ENCODE measurements at regions not wholly inside any gene's neighbourhood (a gene's known extent, or its start where the extent isn't known, plus 50 kb on each side); places are given as distances from the start of the nearest gene placed in this dataset.

DNA sequence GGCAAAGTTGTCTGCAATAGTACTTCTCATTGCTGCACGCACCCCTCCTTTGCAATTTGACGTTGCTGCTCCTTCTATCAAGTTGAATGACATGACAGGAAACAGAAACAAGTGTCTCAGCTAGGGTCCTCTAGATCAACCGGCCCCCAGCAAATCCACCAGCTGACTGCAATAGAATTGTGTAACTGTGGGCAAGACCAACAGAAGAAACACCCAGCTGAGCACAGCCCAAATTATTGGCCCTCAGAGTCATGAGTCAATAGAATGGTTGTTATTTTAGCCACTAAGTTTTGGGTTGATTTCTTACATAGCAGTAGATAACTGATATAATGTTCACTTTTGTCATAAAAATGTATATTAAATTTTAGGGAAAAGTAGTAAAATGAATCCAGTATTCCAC lies 202.7 kb downstream of the MAFB start:
- DNase-seq, result no peak

GRCh38 chr20:40481743-40482458 lies 207.1 kb downstream of the MAFB start:
- no peak for DNase-seq

- no peak for DNase-seq
Measured at GRCh38 chr20:40481337-40481736, 207.7 kb downstream of the MAFB start.

DNA sequence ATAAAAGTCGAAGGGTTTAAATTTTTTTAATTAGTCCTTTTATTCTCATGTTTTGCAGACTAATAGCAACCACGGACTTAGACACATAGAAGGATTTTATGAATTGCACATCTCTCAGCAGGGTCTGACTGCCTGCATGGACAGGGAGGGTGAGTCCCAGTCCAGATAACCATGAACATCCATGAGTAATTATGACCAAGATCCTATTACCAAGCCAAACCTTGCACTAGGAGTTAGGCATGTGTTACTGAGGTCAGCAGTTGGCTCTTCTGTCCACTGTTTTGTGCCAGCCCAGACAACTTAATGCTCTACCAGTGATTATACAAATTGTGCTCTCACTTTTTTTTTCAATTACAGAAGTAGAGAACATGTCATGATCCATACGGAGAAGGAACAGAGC lies 211.2 kb downstream of the MAFB start:
- DNase-seq, result no peak

- DNase-seq, result no peak
Measured at GRCh38 chr20:40476461-40476860, 212.6 kb downstream of the MAFB start.

- no peak for DNase-seq
Measured at GRCh38 chr20:40472905-40473304, 216.1 kb downstream of the MAFB start.

GRCh38 chr20:40471261-40471629 lies 217.8 kb downstream of the MAFB start:
- DNase-seq, result no peak

DNA sequence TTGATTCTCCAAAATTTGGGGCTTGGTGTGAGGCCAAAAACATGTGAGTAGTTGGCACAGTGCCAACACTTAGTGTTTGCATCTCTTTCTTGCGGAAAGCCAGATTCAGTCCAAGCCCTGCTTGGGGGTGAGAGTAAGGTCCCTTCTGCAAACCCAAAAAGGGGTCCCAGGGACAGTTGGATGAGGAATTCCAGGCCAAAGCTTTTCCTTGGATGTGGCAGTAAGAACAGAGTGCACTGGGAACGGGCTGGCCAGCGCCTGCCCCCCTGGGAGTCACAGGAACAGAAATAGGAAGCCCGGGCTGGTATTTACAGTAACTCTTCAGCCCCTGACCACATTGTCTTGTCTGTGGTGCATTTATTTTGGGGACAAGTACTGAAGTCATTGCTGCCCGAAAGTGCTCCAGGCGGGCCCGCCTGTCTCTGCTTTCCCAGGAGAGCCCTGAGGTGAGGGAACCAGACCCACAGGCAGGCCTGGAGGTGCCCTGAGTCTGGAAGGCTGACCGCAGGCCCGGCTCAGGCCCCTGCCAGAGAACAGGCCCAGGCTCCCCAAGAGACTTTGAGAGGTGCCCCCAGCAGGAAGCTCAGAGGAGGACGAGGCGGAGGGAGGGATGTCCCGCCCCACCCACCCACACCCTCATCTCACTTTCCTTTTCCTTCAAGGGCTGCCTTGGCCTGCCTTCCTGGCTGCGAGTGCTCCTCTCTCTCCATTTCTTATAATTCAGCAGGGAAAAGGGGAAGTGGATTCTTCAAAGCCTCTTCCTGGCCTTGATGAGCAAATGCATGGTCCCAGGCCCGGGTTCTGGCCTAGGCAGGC lies 218.4 kb downstream of the MAFB start:
- no peak for DNase-seq

- no peak for DNase-seq
Measured at GRCh38 chr20:40468759-40469158, 220.3 kb downstream of the MAFB start.

DNA sequence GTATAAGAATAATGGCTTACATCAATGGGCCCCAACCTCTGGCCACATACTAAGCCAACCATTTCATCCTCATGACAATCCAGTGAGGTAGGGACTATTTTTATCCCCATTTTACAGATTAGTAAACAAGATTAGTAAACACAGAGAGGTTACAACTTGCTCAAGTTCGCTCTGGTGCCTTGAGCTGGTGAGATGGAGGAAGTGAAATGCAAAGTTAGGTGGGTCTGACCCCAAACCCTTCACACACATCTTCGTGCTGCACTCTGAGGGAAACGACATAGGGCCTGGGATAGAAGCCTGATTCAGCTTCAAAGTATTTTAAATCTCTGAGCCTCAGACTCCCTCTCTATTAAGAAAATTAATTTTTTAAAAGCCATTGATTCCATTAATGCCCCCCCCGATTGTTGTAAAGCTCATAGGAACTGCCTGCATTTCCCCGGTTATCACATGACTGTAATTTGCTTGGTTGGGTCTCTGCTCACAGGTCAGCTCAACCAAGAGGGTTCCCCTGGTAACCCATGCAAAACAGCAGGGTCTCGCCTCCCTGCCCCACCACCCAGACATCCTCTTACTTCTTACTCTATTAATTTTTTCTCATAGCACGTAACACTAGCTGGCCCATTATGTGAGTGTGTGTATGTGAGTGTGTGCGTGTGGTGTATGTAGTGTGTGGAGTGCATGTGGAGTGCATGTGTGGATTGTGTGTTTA lies 221.2 kb downstream of the MAFB start:
- DNase-seq, result no peak

DNA sequence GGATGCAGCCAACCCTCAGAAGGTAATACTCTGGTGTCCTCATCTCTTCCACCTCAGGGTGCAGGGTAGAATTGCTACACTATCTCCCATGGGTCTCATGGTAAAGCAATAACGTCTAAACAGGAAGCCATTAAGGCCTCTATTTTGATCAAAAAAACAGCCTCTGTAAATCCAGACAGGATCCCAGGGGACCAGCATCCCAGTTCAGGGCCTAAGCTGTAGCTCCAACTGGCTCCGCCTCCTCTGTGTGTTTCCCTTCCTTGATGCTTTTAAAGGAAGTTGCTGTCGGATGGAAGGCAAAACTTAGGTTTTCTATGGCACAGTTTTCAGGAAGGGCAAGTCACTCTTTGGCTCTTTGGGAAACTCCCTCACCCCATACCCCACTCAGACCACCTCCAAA lies 222.0 kb downstream of the MAFB start:
- no peak for DNase-seq

- DNase-seq, result no peak
Measured at GRCh38 chr20:40464731-40465208, 224.3 kb downstream of the MAFB start.

GRCh38 chr20:40463171-40463570 lies 225.9 kb downstream of the MAFB start:
- DNase-seq, result no peak

DNA sequence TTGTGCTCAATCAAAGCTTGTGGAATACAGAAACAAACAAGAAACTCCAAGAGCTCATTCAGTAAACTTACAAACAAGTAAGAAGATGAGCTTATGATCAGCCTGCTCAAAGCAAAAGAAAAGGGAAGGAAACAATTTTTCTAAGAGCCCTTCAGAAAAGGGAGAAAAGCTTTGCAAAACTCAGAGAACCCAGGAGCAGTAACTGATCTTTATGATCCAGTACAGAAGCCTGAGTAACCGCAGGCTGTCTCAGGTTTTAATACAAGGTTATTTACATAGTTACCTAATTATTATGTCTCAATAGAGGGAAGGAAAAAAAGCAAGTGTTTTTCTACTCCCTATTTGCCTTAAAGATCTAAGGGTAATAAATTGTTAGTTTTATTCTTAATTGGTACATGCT lies 226.5 kb downstream of the MAFB start:
- DNase-seq, result no peak

DNA sequence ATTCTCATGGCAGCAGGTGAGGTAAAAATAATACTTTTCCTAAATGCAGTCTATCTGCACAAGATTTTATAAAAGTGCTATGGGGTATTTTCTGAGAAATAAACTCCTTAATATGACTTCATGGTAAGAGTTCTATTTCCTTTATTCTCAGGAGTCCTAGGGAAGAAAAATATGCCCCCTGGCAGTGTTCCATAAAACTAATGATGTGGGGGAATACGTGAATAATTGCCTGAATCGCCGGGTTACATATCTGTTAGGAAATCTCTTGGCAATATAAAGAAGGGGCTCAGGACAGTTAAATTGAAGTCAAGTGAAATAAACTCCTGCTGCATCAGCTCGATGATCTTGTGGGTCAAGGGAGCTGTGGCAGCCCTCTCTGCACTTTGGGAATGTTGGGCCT lies 229.7 kb downstream of the MAFB start:
- DNase-seq, result no peak

DNA sequence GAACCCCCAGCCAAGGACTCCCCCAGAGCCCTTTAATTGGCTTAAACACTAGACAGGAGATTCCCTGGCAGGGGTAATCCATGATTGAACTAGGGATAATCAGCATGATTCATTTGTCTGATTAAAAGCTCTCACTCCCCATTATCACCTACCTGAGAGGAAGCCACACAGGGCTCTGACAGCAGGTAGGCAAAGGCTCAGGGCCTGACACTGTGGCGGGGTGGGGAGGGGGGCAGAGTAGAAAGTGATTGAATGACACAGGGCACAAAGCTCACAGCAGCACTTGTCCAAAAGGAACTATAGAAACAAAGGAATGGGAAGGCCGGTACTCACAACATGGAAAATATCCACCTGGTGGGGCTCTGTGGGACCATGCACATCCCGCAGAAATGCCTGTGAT lies 231.6 kb downstream of the MAFB start:
- no peak for DNase-seq

DNA sequence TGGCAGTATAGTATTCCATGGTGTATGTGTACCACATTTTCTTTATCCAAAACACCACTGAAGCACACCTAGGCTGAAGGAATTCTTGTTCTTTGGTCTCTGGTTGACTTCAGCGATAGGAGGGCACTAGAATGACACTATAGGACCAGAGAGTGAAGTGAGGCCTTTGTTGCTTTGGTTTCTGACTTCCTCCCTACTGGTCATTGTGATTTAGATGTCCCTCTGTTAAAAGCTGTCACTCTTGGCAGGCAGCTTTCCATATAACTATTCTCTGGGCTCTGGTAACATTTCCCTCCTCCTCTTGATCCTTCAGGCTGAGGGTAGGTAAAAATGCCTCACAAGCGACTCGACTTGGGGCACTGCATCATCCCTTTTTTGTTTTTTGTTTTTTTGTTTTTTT lies 236.3 kb downstream of the MAFB start:
- DNase-seq, result no peak

DNA sequence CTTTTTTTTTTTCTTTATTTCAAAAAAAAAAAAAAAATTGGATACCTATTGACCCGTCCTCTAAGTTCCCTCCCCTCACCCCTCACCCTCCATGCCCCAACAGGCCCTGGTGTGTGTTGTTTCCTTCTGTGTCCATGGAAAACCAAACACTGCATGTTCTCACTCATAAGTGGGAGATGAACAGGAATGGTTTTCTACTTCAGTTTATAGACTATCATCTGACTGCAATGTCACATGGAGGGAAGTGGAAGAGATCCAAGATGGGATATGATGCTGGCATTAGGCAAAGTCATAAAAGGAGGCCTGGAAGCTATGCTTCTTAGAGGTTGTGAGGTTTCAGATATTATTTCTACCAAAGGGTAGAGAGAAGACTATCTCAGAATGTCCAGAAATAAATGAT lies 237.5 kb downstream of the MAFB start:
- DNase-seq, result no peak

GRCh38 chr20:40449974-40450616 lies 238.9 kb downstream of the MAFB start:
- DNase-seq, result no peak

DNA sequence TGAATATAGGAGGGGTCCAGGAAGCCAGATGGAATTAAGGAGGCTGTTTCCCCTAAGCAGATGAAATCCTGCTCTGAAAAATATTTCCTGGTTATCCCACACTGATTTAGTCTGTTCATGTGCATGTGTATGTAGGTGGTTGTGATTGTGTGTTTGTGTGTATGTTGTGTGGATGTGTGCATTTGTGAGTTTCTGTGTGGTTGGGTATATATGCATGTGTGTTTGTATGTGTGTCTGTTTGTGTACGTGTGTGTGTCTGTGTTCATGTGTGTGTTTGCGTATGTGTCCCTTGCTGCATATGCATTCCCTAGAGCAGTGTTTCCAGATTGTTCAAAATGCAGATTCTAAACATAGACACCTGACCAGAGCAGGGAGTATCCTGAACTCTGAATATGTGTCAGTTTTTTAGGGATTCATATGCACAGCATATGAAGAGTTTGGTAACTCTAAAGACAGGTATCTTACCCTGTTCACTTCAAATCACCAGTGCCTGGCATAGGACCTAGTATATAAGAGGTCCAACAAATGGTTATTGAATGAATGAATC lies 239.8 kb downstream of the MAFB start:
- no peak for DNase-seq

DNA sequence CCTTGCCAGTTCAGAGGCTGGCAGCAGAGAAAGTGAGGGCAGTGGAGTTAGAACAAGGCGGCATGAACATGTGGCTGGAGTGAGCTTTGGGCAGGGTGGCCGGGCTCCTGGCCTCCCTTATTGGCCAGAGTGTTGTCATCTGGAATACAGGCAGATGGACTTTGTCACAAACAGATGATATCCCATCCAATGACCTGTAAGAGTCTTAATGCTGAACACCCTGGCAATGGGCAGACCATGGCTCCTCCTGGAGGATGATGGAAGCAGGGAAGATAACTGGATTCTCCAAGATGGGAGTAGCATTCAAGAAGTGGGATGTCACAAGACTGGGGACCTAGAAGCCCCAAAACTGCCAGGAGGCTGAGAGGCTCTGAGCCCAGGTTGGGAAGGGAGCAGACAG lies 242.1 kb downstream of the MAFB start:
- DNase-seq, result no peak

- no peak for DNase-seq
Measured at GRCh38 chr20:40444516-40444915, 244.5 kb downstream of the MAFB start.

GRCh38 chr20:40443753-40444152 lies 245.3 kb downstream of the MAFB start:
- no peak for DNase-seq

Data from GOT3 (cell line).